ENCODE measurements at regions not wholly inside any gene's neighbourhood (a gene's known extent, or its start where the extent isn't known, plus 50 kb on each side); places are given as distances from the start of the nearest gene placed in this dataset.

DNA sequence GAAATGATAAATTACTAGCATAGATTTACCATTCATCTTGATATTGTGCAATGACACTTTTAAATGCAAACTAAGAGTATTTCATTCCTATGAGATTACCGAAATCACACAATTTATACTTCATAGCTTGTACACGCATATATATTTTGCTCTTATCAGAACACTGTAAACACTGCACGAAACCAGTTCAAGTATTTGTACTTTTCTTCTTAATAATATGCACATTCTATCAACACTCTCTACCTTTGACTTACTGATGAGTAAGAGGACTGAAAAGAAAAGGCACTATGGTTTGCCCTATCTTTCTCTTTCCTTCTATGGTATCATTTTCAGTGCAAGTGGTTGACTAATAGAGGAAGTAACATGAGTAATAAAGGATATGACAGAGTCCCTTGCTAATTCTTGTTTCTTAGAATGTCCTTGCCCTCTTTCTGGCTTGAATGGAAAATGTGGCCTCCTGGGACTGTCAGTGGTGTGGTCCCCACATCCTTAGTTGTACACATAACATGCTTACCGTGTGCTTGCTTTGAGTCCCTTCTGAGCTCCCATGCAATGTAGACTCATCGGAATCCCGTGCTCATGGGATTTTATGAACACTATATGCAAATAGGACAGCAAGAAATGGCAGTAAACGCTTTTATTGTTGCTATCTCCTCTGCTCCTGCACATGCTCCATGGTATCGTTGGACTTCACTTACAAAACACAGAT, 363.5 kb upstream of the TNP1 start:
- Mint-ChIP-seq H3K27me3 (no peaks in the 10 kb centered on the region), H3K36me3 (no peaks in the 10 kb centered on the region), H3K4me3 (peak overlapping the region; percentile 15), H3K27ac (peak overlapping the region; percentile 80), H3K4me1 (ENCODE audit: low read depth) (peaks cover 28% of the 10 kb centered on the region), H3K9me3 (ENCODE audit: low read depth) (no peaks in the 10 kb centered on the region)

GRCh38 chr2:217222309-217222910, 362.5 kb upstream of the TNP1 start:
- peak overlapping the region; percentile 47 for H3K27ac Mint-ChIP-seq
- H3K36me3 Mint-ChIP-seq, result no peaks in the 10 kb centered on the region
- peaks cover 28% of the 10 kb centered on the region for H3K4me1 Mint-ChIP-seq (ENCODE audit: low read depth)
- no peaks in the 10 kb centered on the region for H3K27me3 Mint-ChIP-seq
- H3K4me3 Mint-ChIP-seq, result peak overlapping the region; percentile 15
- H3K9me3 Mint-ChIP-seq (ENCODE audit: low read depth), result no peaks in the 10 kb centered on the region

DNA sequence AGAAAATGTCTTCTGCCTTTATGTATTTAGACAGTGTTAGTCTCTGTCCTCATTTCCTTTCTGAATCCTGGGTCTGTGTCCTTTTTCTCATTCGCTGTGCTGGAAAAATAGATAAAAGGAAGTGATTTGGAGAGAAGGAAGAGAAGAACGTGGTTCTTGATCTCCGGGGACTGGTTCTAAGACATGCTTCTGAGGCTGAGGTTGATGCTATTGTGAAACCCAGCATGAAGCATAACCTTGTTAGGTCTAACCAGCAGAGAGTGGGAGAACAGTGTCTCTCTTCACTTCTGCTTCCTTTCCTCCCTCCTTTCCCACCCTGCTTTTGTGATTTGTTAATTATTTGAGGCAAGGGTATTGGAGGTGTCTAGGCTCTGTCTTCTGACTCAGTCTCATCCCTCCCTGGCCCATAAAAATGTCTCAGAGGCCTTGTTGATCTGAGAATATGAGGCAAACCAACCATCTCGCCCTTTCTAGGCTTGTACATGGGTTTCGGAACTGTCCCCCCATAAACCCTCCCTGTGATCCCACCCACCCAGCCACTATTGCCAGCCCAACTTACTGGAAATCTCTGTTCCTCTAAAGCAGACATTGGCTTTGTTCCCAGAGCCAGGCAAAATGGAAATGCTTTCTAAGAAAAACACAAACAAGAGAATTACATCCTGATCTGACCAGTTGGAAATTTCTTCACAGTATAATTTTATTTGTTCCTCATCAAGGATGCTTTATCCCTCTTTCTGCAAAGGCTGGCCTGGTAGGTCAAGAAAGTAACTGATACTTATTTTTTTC, 360.6 kb upstream of the TNP1 start:
- Mint-ChIP-seq H3K36me3 (no peaks in the 10 kb centered on the region), H3K27ac (no peak overlapping the region), H3K4me1 (ENCODE audit: low read depth) (peaks cover 28% of the 10 kb centered on the region), H3K27me3 (no peaks in the 10 kb centered on the region), H3K9me3 (ENCODE audit: low read depth) (no peaks in the 10 kb centered on the region), H3K4me3 (no peak overlapping the region)

- Mint-ChIP-seq H3K36me3 (no peaks in the 10 kb centered on the region), H3K9me3 (ENCODE audit: low read depth) (no peaks in the 10 kb centered on the region), H3K4me1 (ENCODE audit: low read depth) (peaks cover 23% of the 10 kb centered on the region), H3K4me3 (no peak overlapping the region), H3K27ac (no peak overlapping the region), H3K27me3 (no peaks in the 10 kb centered on the region)
These were observed 359.3 kb upstream of the TNP1 start for GRCh38 chr2:217219164-217219520.

GRCh38 chr2:217218269-217219163, 358.7 kb upstream of the TNP1 start:
- H3K27ac Mint-ChIP-seq, result peak overlapping the region; percentile 12
- H3K4me1 Mint-ChIP-seq (ENCODE audit: low read depth), result peaks cover 16% of the 10 kb centered on the region
- no peak overlapping the region for H3K4me3 Mint-ChIP-seq
- no peaks in the 10 kb centered on the region for H3K9me3 Mint-ChIP-seq (ENCODE audit: low read depth)
- no peaks in the 10 kb centered on the region for H3K36me3 Mint-ChIP-seq
- H3K27me3 Mint-ChIP-seq, result no peaks in the 10 kb centered on the region

GRCh38 chr2:217216982-217217381, 357.1 kb upstream of the TNP1 start:
- no peak overlapping the region for H3K27ac Mint-ChIP-seq
- no peaks in the 10 kb centered on the region for H3K36me3 Mint-ChIP-seq
- no peak overlapping the region for H3K4me3 Mint-ChIP-seq
- no peaks in the 10 kb centered on the region for H3K27me3 Mint-ChIP-seq
- H3K4me1 Mint-ChIP-seq (ENCODE audit: low read depth), result peaks cover 2% of the 10 kb centered on the region
- no peaks in the 10 kb centered on the region for H3K9me3 Mint-ChIP-seq (ENCODE audit: low read depth)

DNA sequence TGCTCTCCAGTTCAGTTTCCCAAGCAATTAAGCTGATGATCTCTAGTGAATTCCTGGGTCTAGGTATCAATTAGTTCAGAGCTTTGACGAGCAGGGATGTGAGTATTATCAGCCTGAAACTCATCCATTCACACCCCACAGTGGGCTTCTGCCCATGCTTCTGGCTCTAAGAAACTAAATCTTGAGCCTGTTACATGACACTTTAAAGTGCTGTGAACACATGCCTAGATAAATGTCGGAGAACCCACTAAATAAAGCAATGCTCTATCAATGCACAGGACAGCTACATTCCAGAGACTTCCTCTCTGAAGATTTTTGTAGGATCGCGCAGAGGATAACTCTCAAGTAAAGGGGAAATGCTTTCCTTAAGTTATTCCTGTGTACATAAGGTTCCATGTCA, 356.5 kb upstream of the TNP1 start:
- Mint-ChIP-seq H3K36me3 (no peaks in the 10 kb centered on the region), H3K4me1 (ENCODE audit: low read depth) (peaks cover 2% of the 10 kb centered on the region), H3K4me3 (no peak overlapping the region), H3K27me3 (no peaks in the 10 kb centered on the region), H3K9me3 (ENCODE audit: low read depth) (no peaks in the 10 kb centered on the region), H3K27ac (no peak overlapping the region)

DNA sequence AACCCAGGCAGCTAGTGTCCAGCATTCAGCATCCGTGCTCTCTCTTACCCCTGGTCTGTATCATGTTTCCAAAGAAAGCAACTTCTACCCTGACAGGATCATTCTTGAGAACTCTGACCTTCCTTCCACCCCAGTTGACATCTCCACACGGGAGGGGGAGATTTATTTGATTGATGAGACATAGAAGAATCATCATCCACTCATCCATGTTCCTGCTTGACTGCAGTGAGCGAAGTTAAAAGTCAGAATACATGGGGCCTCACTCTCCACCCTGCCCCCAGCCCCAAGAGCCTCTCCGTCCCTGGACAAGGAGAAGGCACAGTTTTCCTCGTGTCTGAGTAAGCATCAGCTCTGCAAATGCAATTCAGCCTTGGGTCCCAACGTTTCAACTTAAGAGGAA, 356.0 kb upstream of the TNP1 start:
- H3K27ac Mint-ChIP-seq, result no peak overlapping the region
- H3K4me1 Mint-ChIP-seq (ENCODE audit: low read depth), result peaks cover 2% of the 10 kb centered on the region
- no peaks in the 10 kb centered on the region for H3K9me3 Mint-ChIP-seq (ENCODE audit: low read depth)
- no peaks in the 10 kb centered on the region for H3K27me3 Mint-ChIP-seq
- no peak overlapping the region for H3K4me3 Mint-ChIP-seq
- no peaks in the 10 kb centered on the region for H3K36me3 Mint-ChIP-seq

- Mint-ChIP-seq H3K9me3 (ENCODE audit: low read depth) (peaks cover 3% of the 10 kb centered on the region), H3K36me3 (no peaks in the 10 kb centered on the region), H3K4me3 (no peak overlapping the region), H3K27ac (no peak overlapping the region), H3K4me1 (ENCODE audit: low read depth) (no peaks in the 10 kb centered on the region), H3K27me3 (peaks cover 12% of the 10 kb centered on the region)
These were observed 349.0 kb upstream of the TNP1 start for GRCh38 chr2:217208867-217209266.

- Mint-ChIP-seq H3K27ac (no peak overlapping the region), H3K4me3 (no peak overlapping the region), H3K9me3 (ENCODE audit: low read depth) (peaks cover 3% of the 10 kb centered on the region), H3K4me1 (ENCODE audit: low read depth) (no peaks in the 10 kb centered on the region), H3K27me3 (peaks cover 13% of the 10 kb centered on the region), H3K36me3 (no peaks in the 10 kb centered on the region)
These were observed 347.8 kb upstream of the TNP1 start for GRCh38 chr2:217207699-217208010.

DNA sequence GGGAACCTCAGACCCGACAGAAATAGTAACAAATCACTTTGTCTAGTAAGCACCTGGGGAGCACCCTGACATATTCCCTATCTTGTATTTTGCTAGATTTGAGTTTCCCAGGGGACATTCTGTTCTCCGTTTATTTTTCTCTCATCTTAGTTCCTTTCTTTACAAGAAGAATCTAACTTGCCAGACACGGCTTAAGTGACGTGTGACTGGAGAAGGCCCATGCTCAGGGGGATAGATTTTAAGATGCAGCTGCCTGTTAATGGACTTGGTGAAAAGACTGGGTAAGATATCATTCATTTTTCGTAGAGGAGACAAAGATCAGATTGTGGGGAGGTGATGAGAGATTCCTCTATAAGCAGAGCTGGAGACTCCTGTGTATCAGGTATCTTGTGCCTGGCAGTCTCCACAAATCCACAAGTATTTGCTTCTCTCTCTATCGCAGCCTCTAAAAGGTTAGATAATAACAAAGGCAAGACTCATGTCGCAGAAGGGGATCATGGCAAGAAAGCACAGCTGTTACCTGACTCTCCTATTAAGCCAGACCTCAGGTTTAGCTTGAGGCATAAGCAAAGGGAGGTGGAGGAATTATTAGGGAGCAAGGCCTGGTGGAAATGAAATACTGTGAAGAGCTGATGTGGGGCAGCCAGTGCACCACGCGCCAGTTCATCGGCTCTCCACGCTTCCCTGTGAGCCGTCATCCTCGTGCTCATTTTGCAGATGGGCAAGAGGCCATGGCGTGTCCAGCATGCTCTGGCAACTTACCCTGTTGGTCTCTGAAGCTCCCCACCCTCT, 347.2 kb upstream of the TNP1 start:
- Mint-ChIP-seq H3K9me3 (ENCODE audit: low read depth) (peaks cover 3% of the 10 kb centered on the region), H3K36me3 (no peaks in the 10 kb centered on the region), H3K4me3 (no peak overlapping the region), H3K4me1 (ENCODE audit: low read depth) (no peaks in the 10 kb centered on the region), H3K27ac (no peak overlapping the region), H3K27me3 (peaks cover 14% of the 10 kb centered on the region)

DNA sequence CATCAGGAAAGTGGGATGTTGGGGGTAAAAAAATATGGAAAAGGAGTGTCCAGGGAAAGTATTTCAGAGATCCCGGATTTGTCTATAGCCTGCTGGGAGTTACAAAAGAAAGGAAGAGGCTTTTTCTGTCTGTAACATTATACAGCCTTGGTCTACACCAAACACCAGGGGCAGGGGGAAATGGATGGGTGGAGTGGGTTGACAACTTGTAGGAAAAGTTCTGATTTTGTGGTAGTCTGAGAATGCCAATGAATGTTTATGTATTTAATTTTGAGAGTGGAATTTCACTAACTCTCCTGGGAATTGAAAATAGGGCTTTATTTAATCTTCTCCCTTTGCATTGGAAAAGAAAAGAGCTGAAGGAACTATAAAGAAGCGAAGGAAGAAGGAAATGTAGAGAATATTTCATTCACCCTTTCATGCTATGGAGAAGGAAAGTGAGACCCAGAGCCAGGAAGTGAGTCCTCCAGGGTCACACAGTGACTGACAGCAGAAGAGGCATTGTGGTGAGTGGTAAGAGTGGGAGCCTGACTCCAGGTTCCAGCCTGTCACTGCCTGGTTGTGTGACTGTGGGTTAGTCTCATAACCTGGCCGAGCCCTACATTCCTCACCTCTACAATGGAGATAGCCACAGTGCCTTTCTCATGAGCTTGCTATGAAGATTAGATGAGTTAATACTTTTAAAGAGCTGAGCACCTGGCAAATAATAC, 346.3 kb upstream of the TNP1 start:
- Mint-ChIP-seq H3K4me3 (no peak overlapping the region), H3K4me1 (ENCODE audit: low read depth) (no peaks in the 10 kb centered on the region), H3K36me3 (no peaks in the 10 kb centered on the region), H3K9me3 (ENCODE audit: low read depth) (peaks cover 3% of the 10 kb centered on the region), H3K27me3 (peaks cover 16% of the 10 kb centered on the region), H3K27ac (no peak overlapping the region)

- no peaks in the 10 kb centered on the region for H3K36me3 Mint-ChIP-seq
- peaks cover 12% of the 10 kb centered on the region for H3K27me3 Mint-ChIP-seq
- no peaks in the 10 kb centered on the region for H3K9me3 Mint-ChIP-seq (ENCODE audit: low read depth)
These were observed 344.5 kb upstream of the TNP1 start for GRCh38 chr2:217204358-217204757.

DNA sequence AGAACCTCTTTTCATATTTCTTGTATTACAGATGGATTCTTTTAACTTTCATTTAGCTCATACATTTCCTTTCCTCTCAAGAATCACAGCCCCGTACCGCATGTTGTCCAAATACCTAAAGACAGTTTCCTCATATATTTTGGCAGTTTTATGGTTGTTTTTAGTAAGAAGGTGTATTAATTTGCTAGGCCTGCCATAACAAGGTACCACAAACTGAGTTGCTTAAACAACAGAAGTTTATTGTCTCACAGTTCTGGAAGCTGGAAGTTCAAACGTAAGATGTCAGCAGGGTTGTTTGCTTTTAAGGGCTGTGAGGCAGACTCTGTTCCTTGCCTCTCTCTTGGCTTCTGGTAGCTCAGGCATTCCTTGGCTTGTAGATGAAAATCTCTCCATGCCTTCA, 343.2 kb upstream of the TNP1 start:
- Mint-ChIP-seq H3K4me3 (no peak overlapping the region), H3K27ac (no peak overlapping the region), H3K27me3 (peaks cover 11% of the 10 kb centered on the region), H3K36me3 (no peaks in the 10 kb centered on the region), H3K4me1 (ENCODE audit: low read depth) (no peaks in the 10 kb centered on the region), H3K9me3 (ENCODE audit: low read depth) (no peaks in the 10 kb centered on the region)

More at GRCh38 chr2:217204358-217204757, 344.5 kb upstream of the TNP1 start:
- Mint-ChIP-seq H3K4me3 (no peak overlapping the region), H3K4me1 (ENCODE audit: low read depth) (no peaks in the 10 kb centered on the region), H3K27ac (no peak overlapping the region)
